ENCODE measurements at regions not wholly inside any gene's neighbourhood (a gene's known extent, or its start where the extent isn't known, plus 50 kb on each side); places are given as distances from the start of the nearest gene placed in this dataset.
A peak's percentile ranks its signal among the peaks of the same experiment; 100 is the strongest.

- no peaks in the 10 kb centered on the region for H3K79me1 ChIP-seq (ENCODE audit: insufficient read depth, low read depth, low read length, poor library complexity, severe bottlenecking)
- TF ChIP-seq, protein P1, sequence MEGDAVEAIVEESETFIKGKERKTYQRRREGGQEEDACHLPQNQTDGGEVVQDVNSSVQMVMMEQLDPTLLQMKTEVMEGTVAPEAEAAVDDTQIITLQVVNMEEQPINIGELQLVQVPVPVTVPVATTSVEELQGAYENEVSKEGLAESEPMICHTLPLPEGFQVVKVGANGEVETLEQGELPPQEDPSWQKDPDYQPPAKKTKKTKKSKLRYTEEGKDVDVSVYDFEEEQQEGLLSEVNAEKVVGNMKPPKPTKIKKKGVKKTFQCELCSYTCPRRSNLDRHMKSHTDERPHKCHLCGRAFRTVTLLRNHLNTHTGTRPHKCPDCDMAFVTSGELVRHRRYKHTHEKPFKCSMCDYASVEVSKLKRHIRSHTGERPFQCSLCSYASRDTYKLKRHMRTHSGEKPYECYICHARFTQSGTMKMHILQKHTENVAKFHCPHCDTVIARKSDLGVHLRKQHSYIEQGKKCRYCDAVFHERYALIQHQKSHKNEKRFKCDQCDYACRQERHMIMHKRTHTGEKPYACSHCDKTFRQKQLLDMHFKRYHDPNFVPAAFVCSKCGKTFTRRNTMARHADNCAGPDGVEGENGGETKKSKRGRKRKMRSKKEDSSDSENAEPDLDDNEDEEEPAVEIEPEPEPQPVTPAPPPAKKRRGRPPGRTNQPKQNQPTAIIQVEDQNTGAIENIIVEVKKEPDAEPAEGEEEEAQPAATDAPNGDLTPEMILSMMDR (conservative IDR thresholded peaks at IDR 0.05): no peak
- H4K5ac ChIP-seq (ENCODE audit: insufficient read length, low read depth, low read length): no peak overlapping the region
- H4K8ac ChIP-seq (replicated peaks; ENCODE audit: insufficient read length, low read depth, low read length): no peak overlapping the region
- no peak overlapping the region for H3K14ac ChIP-seq (ENCODE audit: insufficient read depth, low read length)
- no peaks in the 10 kb centered on the region for H3K23me2 ChIP-seq (ENCODE audit: insufficient read length, low read depth, low read length, poor library complexity, severe bottlenecking)
- H2AFZ ChIP-seq (ENCODE audit: low read length): no peak overlapping the region
- H3K4me2 ChIP-seq (ENCODE audit: insufficient read depth, insufficient read length, low read length): no peak overlapping the region
- H3K18ac ChIP-seq (ENCODE audit: insufficient read length, low read depth, low read length): no peak overlapping the region
- WGBS (ENCODE audit: extremely low coverage, insufficient read length, low lambda C conversion rate): no CpG with 5 or more reads among the region's 5 CpGs
- Mint-ChIP-seq H3K27ac (peak overlapping the region in 1 of 3 experiments; percentile 72; a peak in 1 of 7 replicates), H3K4me1 (peaks cover 54 to 60% of the 10 kb centered on the region in 2 experiments), H3K4me3 (no peak overlapping the region), H3K27me3 (ENCODE audit: low read depth) (no peaks in the 10 kb centered on the region; the same call in 1 of the 2 replicates), H3K36me3 (ENCODE audit: insufficient read depth in 1 of 3, low read depth in 3 of 3) (peaks cover 2 to 14% (median 2%) of the 10 kb centered on the region in 3 experiments), H3K9me3 (peaks cover 2 to 10% of the 10 kb centered on the region in 2 experiments)
- no peak overlapping the region for H3K9ac ChIP-seq (ENCODE audit: extremely low read depth, insufficient read length, low read length)
- DNase-seq: no peak
- H4K20me1 ChIP-seq (ENCODE audit: control insufficient read depth, insufficient read depth, insufficient read length): no peaks in the 10 kb centered on the region
- H2BK5ac ChIP-seq (ENCODE audit: insufficient read length, low read length): no peak overlapping the region
- no peaks in the 10 kb centered on the region for H3K27me3 ChIP-seq (ENCODE audit: insufficient read depth, low read length)
- no peak overlapping the region for H4K91ac ChIP-seq (ENCODE audit: insufficient read length, low read depth, low read length)
- no peak overlapping the region for H2BK12ac ChIP-seq (ENCODE audit: insufficient read length, low read depth, low read length)
- no peak overlapping the region for H2AK5ac ChIP-seq (ENCODE audit: insufficient read length, low read length)
- no peak overlapping the region for H3K56ac ChIP-seq (ENCODE audit: insufficient read length, low read depth, low read length)
- H3K4me1 ChIP-seq (ENCODE audit: insufficient read depth, low read length): peaks cover 3% of the 10 kb centered on the region; the same call in 1 of the 2 replicates
- no peak overlapping the region for H2BK20ac ChIP-seq (ENCODE audit: low read depth, low read length, poor library complexity, severe bottlenecking)
- no peak overlapping the region for H3K23ac ChIP-seq (ENCODE audit: insufficient read length, low read depth, low read length)
- no peak overlapping the region for H3K4ac ChIP-seq (ENCODE audit: low read depth, low read length)
- no peak overlapping the region for H2BK15ac ChIP-seq (ENCODE audit: low read depth, low read length)
- H3K9me3 ChIP-seq (ENCODE audit: control insufficient read depth, low read depth, low read length): no peaks in the 10 kb centered on the region
- H3K79me2 ChIP-seq (ENCODE audit: insufficient read depth, low read length): no peaks in the 10 kb centered on the region
- no peak overlapping the region for H3T11ph ChIP-seq (ENCODE audit: low read length)
- H2BK120ac ChIP-seq (ENCODE audit: low read depth, low read length, poor library complexity, severe bottlenecking): no peak overlapping the region
- H3K27ac ChIP-seq (ENCODE audit: insufficient read length, low read depth, low read length): no peak overlapping the region
Measured at GRCh38 chr5:31047007-31047406, 146.5 kb upstream of the CDH6 start.

Data from H9 (cell line).